Transverse colon (tissue), 4 donors: ENCODE measurements at regions not wholly inside any gene's neighbourhood (a gene's known extent, or its start where the extent isn't known, plus 50 kb on each side); places are given as distances from the start of the nearest gene placed in this dataset.

Experiments used
- DNase-seq: peaks from one replicate; pipeline ENCODE4 v3.0.0-alpha.2; 2019
- H3K27ac ChIP-seq, 4 donors: fragments of 200-600 bp; sonication (generic); 2 replicates each; pipeline ENCODE4 v1.5.1; 2016 to 2018; ENCODE audit warnings: inconsistent platforms in 4 of 4
- H3K27me3 ChIP-seq: fragments of 200-600 bp; sonication (generic); 2 replicates; pipeline ENCODE4 v1.5.1; 2017; ENCODE audit warnings: inconsistent platforms
- H3K36me3 ChIP-seq, 4 donors: fragments of 200-600 bp; sonication (generic); 2 replicates each; pipeline ENCODE4 v1.5.1; 2017 to 2019; ENCODE audit warnings: inconsistent platforms in 4 of 4
- H3K4me1 ChIP-seq, 4 donors: fragments of 200-600 bp; sonication (generic); 2 replicates each; pipeline ENCODE4 v1.5.1; 2017 to 2020; ENCODE audit warnings: inconsistent platforms in 4 of 4
- H3K4me3 ChIP-seq, 4 donors: fragments of 200-600 bp; sonication (generic); 1 replicate in 1 of 4; 2 replicates in 3 of 4; pipeline versions ENCODE4 v1.5.1 to v1.6.1; 2017 to 2019; ENCODE audit warnings: inconsistent platforms in 4 of 4
- H3K9me3 ChIP-seq, 2 donors: fragments of 200-600 bp; sonication (generic); 2 replicates each; pipeline ENCODE4 v1.5.1; 2017 to 2019; ENCODE audit warnings: inconsistent platforms in 2 of 2
- EP300 ChIP-seq: sonication (generic); formaldehyde crosslinking; IDR thresholded peaks from one replicate; pipeline ENCODE4 v1.6.1; 2017; ENCODE audit warnings: antibody characterized with exemption, low read depth
- POLR2A ChIP-seq: fragments of 450-650 bp; IDR thresholded peaks from one replicate; pipeline ENCODE4 v1.6.1; 2016; ENCODE audit warnings: antibody characterized with exemption, mild to moderate bottlenecking, moderate library complexity
- POLR2AphosphoS5 ChIP-seq, 3 donors: sonication (generic); formaldehyde crosslinking; IDR thresholded peaks; one replicate each; pipeline ENCODE4 v1.6.1; 2016; ENCODE audit warnings: antibody characterized with exemption in 3 of 3
- WGBS, 2 donors: methylation state at CpG; one replicate each; pipeline ENCODE4 v1.1.5; 2018; ENCODE audit warnings: low coverage in 1 of 2; 5-methylcytosine and 5-hydroxymethylcytosine counted together
- in situ Hi-C, 4 donors: fragments of 200-750 bp; cut with MboI; loops; one replicate each; pipeline versions ENCODE4 v1.15.0 to v1.15.1; 2017; ENCODE audit warnings: low sequenced_read_pairs in 3 of 4, low pct_ligation_motif_present in 1 of 4, low pct_unique_long_range_greater_than_20kb in 1 of 4
- intact Hi-C: fragments of 100-400 bp; cut with DNase I; formaldehyde crosslinking; loops from one replicate; pipeline ENCODE4 v1.15.1; 2023; ENCODE audit warnings: low total_unique reads
- TF ChIP-seq, protein P1 (sequence below), 5 experiments: fragments of 200-600 bp in 3 of 5; fragments of 450-650 bp in 2 of 5; sonication (generic) in 3 of 5; IDR thresholded peaks; 1 replicate in 2 of 5; 2 replicates in 3 of 5; pipeline ENCODE4 v1.5.1; 2016 to 2017; ENCODE audit warnings: antibody characterized with exemption in 5 of 5, inconsistent platforms in 3 of 5, mild to moderate bottlenecking in 2 of 5, moderate library complexity in 1 of 5

DNA sequence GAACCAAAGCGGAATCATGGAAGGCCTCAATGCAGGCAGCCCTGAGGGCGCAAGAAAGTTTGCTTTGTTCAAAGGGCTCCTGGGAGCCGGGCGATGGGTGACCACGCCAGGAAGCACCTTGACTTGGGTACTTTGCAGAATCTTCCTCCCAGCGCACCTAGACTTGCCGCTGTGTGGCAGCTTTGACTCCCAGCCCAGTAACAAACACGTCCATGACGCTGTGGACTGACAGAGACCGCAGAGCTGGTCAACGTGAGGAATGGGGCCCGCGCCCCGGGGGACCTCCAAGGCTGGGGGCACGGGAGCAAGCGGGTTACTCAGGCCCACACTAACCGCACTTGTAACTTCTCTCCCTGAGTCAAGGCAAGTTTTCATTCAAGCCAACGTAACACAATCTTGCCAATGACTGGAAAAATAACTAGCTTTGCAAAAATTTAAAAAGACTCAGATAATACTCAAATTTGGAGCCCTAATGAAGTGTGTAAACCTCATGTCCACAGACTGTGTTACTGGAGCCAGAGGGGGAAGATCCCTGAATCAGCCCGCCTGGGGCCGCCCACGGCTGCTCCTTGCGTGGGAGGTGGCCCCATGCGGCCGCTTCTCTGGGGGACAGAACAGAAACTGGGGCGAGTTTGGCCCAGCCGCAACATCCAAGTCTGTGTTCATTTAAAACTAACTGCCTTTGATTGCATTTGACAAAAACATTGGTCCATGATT is 130.8 kb downstream of the DNAJB6 start:
- no peaks in the 10 kb centered on the region for H3K36me3 ChIP-seq
- H3K27ac ChIP-seq = no peak overlapping the region
- H3K4me1 ChIP-seq = no peaks in the 10 kb centered on the region
- no peak for DNase-seq
- TF ChIP-seq, protein P1, sequence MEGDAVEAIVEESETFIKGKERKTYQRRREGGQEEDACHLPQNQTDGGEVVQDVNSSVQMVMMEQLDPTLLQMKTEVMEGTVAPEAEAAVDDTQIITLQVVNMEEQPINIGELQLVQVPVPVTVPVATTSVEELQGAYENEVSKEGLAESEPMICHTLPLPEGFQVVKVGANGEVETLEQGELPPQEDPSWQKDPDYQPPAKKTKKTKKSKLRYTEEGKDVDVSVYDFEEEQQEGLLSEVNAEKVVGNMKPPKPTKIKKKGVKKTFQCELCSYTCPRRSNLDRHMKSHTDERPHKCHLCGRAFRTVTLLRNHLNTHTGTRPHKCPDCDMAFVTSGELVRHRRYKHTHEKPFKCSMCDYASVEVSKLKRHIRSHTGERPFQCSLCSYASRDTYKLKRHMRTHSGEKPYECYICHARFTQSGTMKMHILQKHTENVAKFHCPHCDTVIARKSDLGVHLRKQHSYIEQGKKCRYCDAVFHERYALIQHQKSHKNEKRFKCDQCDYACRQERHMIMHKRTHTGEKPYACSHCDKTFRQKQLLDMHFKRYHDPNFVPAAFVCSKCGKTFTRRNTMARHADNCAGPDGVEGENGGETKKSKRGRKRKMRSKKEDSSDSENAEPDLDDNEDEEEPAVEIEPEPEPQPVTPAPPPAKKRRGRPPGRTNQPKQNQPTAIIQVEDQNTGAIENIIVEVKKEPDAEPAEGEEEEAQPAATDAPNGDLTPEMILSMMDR (IDR thresholded peaks at IDR 0.05) = no peak
- no peak for TF ChIP-seq POLR2A
- no peak for TF ChIP-seq POLR2AphosphoS5 (IDR thresholded peaks at IDR 0.05)
- TF ChIP-seq EP300 = no peak
- peaks cover 0 to 1% of the 10 kb centered on the region in 2 donors for H3K9me3 ChIP-seq
- no peak overlapping the region for H3K4me3 ChIP-seq
- intact Hi-C loops (no loop called here), in situ Hi-C loops (no loop called here)
- peaks cover 28% of the 10 kb centered on the region for H3K27me3 ChIP-seq
- WGBS, 2 donors = 89 to 100% methylated on average over 4 to 26 of the region's 26 CpGs

GRCh38 chr7:157468221-157469111 is 131.7 kb downstream of the DNAJB6 start:
- TF ChIP-seq, protein P1 (IDR thresholded peaks at IDR 0.05) = no peak
- no peak for TF ChIP-seq POLR2A
- no peak for TF ChIP-seq EP300
- no peak for TF ChIP-seq POLR2AphosphoS5 (IDR thresholded peaks at IDR 0.05)
- peaks cover 5 to 9% of the 10 kb centered on the region in 2 donors for H3K9me3 ChIP-seq
- peaks cover 28% of the 10 kb centered on the region for H3K27me3 ChIP-seq
- H3K4me3 ChIP-seq = no peak overlapping the region
- in situ Hi-C loops (no loop called here), intact Hi-C loops (no loop called here)
- 77 to 85% methylated on average over 7 to 42 of the region's 42 CpGs for WGBS, 2 donors
- H3K36me3 ChIP-seq = no peaks in the 10 kb centered on the region
- H3K4me1 ChIP-seq = no peaks in the 10 kb centered on the region
- no peak overlapping the region for H3K27ac ChIP-seq
- DNase-seq = no peak

- DNase-seq = no peak
These were observed 132.6 kb downstream of the DNAJB6 start for GRCh38 chr7:157469181-157470016.

More at GRCh38 chr7:157469181-157470016, 132.6 kb downstream of the DNAJB6 start:
- H3K9me3 ChIP-seq = peaks cover 5 to 16% of the 10 kb centered on the region in 2 donors
- H3K4me3 ChIP-seq = no peak overlapping the region
- peaks cover 23% of the 10 kb centered on the region for H3K27me3 ChIP-seq
- 85% methylated on average over 25 of the region's 33 CpGs; no CpG with 5 or more reads in 1 of the 2 donors for WGBS, 2 donors
- TF ChIP-seq POLR2A (no peak), EP300 (no peak), POLR2AphosphoS5 (IDR thresholded peaks at IDR 0.05) (no peak)
- TF ChIP-seq, protein P1 (IDR thresholded peaks at IDR 0.05) = no peak
- H3K4me1 ChIP-seq = no peaks in the 10 kb centered on the region
- in situ Hi-C loops (no loop called here), intact Hi-C loops (no loop called here)
- H3K27ac ChIP-seq = no peak overlapping the region
- H3K36me3 ChIP-seq = no peaks in the 10 kb centered on the region
